ENCODE measurements at regions not wholly inside any gene's neighbourhood (a gene's known extent, or its start where the extent isn't known, plus 50 kb on each side); places are given as distances from the start of the nearest gene placed in this dataset.

DNA sequence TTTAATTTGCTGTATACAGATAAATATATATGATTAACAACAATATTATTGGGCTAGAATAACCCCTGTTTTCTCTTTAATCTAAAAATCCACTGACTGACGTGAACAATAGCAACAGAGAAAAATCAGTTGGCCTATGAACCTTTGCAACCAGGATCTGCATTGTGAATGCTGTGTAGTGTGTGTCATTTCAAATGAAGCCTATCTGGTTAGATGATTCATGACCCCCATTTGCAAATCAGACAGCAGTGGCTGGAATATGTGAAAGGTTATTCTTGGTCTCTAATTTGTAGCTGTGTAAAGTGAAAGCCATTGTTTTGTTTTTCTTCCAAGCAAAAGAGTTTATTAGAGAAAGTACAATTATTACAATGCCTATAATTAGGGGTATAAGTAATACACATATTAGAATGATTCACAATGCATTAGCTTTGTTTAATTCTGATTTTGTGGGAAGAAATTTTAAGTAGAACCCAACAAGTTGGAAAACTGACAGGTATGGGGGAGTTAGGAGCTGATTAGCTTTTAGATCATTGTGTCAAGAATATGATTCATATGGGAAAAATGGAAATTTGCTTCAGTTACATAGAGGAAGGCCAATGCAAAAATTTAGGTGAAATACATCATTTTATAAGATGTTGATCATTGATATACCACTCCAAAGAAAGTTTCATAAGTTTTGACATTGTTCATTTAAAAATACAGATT is 1362.2 kb upstream of the TMEFF2 start:
- TF ChIP-seq, protein P1, sequence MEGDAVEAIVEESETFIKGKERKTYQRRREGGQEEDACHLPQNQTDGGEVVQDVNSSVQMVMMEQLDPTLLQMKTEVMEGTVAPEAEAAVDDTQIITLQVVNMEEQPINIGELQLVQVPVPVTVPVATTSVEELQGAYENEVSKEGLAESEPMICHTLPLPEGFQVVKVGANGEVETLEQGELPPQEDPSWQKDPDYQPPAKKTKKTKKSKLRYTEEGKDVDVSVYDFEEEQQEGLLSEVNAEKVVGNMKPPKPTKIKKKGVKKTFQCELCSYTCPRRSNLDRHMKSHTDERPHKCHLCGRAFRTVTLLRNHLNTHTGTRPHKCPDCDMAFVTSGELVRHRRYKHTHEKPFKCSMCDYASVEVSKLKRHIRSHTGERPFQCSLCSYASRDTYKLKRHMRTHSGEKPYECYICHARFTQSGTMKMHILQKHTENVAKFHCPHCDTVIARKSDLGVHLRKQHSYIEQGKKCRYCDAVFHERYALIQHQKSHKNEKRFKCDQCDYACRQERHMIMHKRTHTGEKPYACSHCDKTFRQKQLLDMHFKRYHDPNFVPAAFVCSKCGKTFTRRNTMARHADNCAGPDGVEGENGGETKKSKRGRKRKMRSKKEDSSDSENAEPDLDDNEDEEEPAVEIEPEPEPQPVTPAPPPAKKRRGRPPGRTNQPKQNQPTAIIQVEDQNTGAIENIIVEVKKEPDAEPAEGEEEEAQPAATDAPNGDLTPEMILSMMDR (IDR thresholded peaks at IDR 0.05 in 4 of 5, conservative IDR thresholded peaks at IDR 0.05 in 1 of 5), result no peak
- TF ChIP-seq POLR2A (IDR thresholded peaks at IDR 0.05), result no peak
